HFF-Myc (cell line): ENCODE measurements at regions not wholly inside any gene's neighbourhood (a gene's known extent, or its start where the extent isn't known, plus 50 kb on each side); places are given as distances from the start of the nearest gene placed in this dataset.

ENCODE experiments used
- DNase-seq: peaks from one replicate; pipeline ENCODE4 v3.0.0-alpha.2; 2011; ENCODE audit warnings: low read depth; ENCODE audit errors: extremely low read depth
- H3K4me3 ChIP-seq: replicated peaks from 2 replicates; pipeline ENCODE4 v1.5.1; 2011; ENCODE audit warnings: low read depth, mild to moderate bottlenecking, control low read depth, low read length
- CTCF ChIP-seq: IDR thresholded peaks from 2 replicates; pipeline ENCODE4 v1.5.1; 2012; ENCODE audit warnings: mild to moderate bottlenecking, low read depth, low read length, control low read depth; ENCODE audit errors: missing control alignments

- H3K4me3 ChIP-seq, result no peak overlapping the region
- peak; percentile 33 for DNase-seq
- peak; percentile 95 for TF ChIP-seq CTCF
Measured at GRCh38 chr2:234550511-234551107, 53.7 kb upstream of the ARL4C start.

DNA sequence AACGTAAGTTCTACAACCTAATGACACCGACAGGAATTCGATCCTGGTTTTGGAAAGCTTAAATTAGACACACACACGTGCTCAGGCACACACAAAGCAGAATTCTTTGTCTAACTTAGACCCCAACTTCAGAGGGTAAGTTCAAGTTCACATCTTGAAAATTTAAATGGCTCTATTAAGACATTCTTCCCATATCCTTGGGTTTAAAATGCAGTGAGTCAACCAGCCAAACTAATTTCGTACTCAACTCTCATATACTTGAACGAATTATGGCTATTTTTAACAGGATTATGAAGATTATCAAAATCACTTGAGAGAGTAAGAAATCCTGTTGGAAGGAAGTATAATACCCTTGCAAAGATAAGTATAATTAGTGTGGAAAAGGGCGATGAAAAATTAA lies 53.2 kb upstream of the ARL4C start:
- no peak overlapping the region for H3K4me3 ChIP-seq
- DNase-seq, result no peak
- TF ChIP-seq CTCF, result no peak

DNA sequence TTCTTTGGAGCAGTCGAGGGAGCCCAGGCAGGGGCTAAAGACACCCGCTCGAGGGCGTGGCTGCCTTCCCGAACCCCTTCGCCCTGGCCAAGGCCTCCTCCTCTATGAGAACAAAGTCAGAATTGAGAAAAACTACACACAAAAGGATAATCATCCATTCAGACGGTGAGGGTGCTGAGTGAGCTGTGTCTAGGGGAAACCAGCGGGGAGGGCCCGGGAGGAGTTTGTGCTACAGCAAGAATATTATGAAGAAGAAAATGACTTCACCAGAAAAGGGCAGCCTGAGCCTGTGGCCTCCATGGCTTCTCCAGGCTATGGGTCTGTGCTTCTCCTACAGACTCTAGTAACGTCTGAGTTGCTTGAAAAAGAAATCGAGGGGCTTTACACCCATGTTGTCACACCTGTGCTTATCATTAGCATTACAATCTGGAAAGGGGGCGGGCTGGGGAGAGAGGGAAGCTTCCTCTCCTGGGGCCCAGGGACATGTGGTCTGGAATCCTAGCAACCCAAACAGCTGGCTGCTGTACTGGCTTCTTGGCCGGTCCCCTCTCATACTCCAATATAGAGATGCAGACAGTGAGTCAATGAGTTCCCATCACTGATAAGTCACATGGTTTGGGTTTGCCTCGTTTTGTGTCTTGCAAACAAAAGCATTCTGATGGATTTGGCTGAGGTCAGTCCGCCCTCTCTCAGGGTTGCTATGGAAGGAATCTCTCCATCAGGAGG lies 52.0 kb upstream of the ARL4C start:
- TF ChIP-seq CTCF, result no peak
- no peak overlapping the region for H3K4me3 ChIP-seq
- DNase-seq, result no peak

- no peak for TF ChIP-seq CTCF
- no peak overlapping the region for H3K4me3 ChIP-seq
- DNase-seq, result no peak
Measured at GRCh38 chr2:234546770-234547169, 49.9 kb upstream of the ARL4C start.
